HEK293T (cell line): ENCODE measurements at regions not wholly inside any gene's neighbourhood (a gene's known extent, or its start where the extent isn't known, plus 50 kb on each side); places are given as distances from the start of the nearest gene placed in this dataset.

Experiments
- BHLHE40 ChIP-seq: fragments of 450-650 bp; IDR thresholded peaks from 2 replicates; pipeline ENCODE4 v1.6.1; 2016; ENCODE audit warnings: mild to moderate bottlenecking, moderate library complexity, borderline replicate concordance
- FOXM1 ChIP-seq: fragments of 450-650 bp; IDR thresholded peaks from 2 replicates; pipeline ENCODE4 v1.6.1; 2017; ENCODE audit warnings: mild to moderate bottlenecking, borderline replicate concordance
- L3MBTL2 ChIP-seq: fragments of 450-650 bp; conservative IDR thresholded peaks from 2 replicates; pipeline ENCODE4 v1.6.1; 2016; ENCODE audit warnings: mild to moderate bottlenecking
- NFRKB ChIP-seq: fragments of 450-650 bp; IDR thresholded peaks from 2 replicates; pipeline ENCODE4 v1.6.1; 2016; ENCODE audit warnings: mild to moderate bottlenecking, moderate library complexity
- SUZ12 ChIP-seq: fragments of 450-650 bp; IDR thresholded peaks from 2 replicates; pipeline ENCODE4 v1.6.1; 2016; ENCODE audit warnings: mild to moderate bottlenecking
- TARDBP ChIP-seq: fragments of 450-650 bp; IDR thresholded peaks from 2 replicates; pipeline ENCODE4 v1.6.1; 2016

DNA sequence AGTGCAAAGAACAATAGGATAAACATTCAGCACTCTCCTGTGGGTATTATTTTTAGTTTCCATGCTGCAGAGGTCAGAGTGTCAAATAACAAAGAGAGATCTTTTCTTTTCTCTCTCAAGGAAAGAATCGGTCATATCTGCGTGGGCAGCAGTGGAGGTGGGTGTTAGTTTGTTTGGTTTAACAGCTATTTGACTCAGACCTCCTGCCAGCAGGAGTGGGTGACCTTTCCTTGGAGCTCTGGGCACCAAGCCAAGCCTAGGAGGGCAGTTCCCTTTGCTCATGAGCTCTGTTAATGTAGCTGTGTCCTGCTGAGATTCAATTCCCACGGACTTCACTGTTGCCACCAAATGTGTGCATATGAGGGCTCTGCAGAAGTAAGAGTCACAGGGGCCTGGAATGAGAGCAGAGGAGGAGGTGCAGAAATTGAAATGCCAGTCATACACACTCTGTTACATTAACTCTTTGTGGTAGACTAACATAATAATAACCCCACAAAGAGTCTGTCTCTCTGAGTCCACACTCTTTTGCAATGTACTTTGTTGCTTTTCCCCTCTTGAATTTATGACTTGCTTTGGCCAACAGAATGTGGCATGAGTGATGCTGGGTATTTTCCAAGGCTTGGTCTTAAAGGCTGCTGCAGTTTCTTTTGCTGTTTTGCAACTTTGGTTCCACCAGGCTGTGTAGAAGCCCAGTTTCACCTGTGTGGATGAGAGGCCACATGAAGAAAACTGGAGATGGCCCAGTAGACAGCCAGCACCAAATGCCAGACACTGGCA lies 76.0 kb upstream of the GRK3 start:
- TF ChIP-seq SUZ12 (no peak), FOXM1 (no peak), L3MBTL2 (no peak), NFRKB (no peak), TARDBP (no peak), BHLHE40 (no peak)
